Left lobe of liver (tissue), 2 donors: ENCODE measurements at regions not wholly inside any gene's neighbourhood (a gene's known extent, or its start where the extent isn't known, plus 50 kb on each side); places are given as distances from the start of the nearest gene placed in this dataset.

ENCODE experiments used
- ATAC-seq: fragments of 200-7000 bp; cut with Tn5 transposase; one replicate; pipeline ENCODE4 v1.9.1; 2020; ENCODE audit warnings: mild to moderate bottlenecking, moderate library complexity
- DNase-seq: peaks from one replicate; pipeline ENCODE4 v3.0.0-alpha.2; 2020; ENCODE audit warnings: low spot score
- donor health status: DM: no; HTN: no; CAD: no; lungs with moderate emphysema.
- donor health status: DM: no; HTN: yes; CAD: no.

- ATAC-seq, result no peak
These were observed 160.3 kb downstream of the TMEM18 start for GRCh38 chr2:516944-517343.

GRCh38 chr2:516131-516530 lies 161.1 kb downstream of the TMEM18 start:
- ATAC-seq (no peak), DNase-seq (no peak)

More at GRCh38 chr2:516944-517343, 160.3 kb downstream of the TMEM18 start:
- no peak for DNase-seq

DNA sequence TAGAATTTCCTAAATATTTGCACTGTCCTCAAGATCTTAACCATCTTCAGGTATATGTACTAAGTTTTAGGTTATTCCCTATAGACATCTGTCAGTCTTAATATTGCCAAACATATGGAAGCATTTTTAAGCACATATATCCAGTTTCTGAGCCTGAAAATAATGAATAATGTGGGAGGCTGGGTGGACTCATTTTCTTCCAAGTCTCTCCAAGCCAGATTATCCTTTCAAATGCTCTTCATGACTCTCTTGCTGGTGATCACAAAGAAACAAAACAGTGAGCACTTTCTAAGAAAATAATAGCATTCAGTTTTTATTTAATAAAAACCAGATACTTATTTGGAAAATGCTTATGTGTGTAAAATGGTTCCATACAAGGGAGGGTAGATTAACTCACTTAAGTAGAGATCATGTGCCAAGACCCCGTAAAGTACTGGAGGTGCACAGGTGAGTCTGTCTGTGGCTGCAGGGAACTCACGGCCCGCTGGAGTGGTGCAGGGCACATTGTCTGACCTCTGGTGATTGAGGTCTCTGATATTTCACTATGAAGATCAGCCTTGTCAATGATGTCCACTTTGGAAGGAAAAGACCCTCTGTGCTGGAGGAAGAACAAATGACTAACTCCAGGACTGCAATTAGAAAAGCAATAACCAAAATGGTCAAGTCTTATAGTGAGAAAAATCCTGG lies 161.6 kb downstream of the TMEM18 start:
- no peak for ATAC-seq
- no peak for DNase-seq

DNA sequence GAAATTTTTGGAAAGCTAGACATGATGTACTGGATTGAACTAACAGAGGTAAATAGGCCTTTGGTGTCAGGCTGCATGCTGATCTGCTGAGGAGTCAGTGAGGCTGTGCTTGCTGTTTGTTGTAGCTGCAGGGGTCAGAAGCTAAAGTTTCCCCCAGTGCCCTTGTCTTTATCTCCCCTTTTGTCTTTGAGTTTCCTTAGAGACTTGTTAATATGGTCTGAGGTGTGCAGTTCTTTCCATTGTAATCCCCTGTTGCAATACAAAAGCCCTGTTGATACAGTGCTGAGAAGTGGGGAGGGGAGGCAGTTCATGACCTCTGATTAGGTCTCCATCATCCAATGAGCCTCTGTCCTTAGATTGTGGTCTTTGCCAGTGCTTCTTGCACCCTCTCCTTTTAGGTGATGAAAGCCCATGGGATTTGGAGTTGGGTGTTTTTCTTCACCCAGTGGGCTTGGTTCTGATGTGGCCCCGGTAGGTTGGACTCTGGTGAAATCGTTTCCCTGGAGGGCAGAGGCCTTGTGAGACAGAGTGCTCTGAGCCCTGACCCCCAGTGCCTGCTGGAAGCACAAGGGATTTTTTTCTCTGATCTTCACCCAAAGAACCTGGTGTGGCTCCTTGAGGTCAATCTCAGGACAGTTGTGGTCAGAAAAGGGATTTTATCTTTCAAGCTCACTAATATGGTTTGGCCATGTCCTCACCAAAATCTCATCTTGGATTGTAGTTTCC lies 163.1 kb downstream of the TMEM18 start:
- ATAC-seq, result no peak
- DNase-seq, result no peak

GRCh38 chr2:510839-511238 lies 166.4 kb downstream of the TMEM18 start:
- ATAC-seq, result no peak

DNA sequence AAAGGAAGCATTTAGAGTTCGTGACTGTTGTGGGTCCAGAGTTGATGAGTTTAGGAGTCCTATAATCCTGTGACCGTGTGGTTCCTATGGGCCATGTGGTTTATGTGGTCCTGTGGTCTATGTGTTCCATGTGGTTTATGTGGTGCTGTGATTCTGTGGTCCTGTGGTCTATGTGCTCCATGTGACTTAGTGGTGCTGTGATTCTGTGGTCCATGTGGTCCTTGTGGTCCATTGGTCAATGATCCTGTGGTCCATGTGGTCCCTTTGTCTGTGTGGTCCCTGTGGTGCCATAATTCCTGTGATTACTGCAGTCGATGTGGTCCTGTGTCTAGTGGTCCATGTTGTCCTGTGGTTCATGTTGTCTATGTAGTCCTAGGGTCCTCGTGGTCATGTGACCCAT lies 167.3 kb downstream of the TMEM18 start:
- DNase-seq, result no peak
- ATAC-seq, result no peak

More at GRCh38 chr2:510839-511238, 166.4 kb downstream of the TMEM18 start:
- DNase-seq, result no peak

GRCh38 chr2:508121-508520 lies 169.1 kb downstream of the TMEM18 start:
- ATAC-seq (no peak), DNase-seq (no peak)

DNA sequence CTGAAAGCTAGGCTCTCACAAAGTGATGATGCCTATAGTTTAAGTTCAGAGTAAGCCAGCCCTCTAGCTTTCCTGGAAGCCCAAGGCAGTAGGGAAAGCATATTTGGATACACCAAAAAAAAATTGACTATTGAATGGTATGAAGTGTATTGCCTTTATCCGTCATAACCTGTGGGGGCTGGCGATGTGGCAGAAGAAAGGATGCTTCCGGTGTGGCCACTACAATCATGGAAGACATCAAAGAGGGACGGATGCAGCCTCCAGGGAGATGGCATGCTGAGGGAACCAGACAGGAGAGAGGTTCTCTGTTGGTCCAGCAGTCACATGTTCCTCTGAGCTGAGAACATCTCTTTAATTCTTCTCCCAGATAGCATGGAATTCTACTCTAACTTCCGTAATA lies 170.3 kb downstream of the TMEM18 start:
- ATAC-seq, result no peak
- no peak for DNase-seq

DNA sequence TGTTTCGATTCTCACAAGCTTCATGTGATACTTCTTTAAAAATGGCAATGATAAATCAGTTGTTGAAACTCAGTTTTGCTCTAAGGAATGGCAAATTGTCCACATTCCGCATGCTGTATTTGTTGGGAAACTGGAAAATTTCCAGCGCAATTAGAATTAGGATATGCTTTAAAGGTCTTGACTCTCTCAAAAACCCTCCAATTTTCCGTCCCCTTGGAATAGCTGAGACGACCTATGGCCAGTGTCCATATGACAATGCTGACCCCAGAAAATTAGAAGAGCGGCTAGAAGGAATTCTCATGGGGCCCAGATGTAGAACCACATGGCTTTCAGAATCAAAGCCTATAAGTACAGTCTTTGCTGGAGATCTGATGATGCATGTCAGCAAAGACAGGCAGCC lies 170.8 kb downstream of the TMEM18 start:
- ATAC-seq, result no peak
- DNase-seq, result no peak

- DNase-seq (no peak), ATAC-seq (no peak)
These were observed 171.3 kb downstream of the TMEM18 start for GRCh38 chr2:505941-506340.

DNA sequence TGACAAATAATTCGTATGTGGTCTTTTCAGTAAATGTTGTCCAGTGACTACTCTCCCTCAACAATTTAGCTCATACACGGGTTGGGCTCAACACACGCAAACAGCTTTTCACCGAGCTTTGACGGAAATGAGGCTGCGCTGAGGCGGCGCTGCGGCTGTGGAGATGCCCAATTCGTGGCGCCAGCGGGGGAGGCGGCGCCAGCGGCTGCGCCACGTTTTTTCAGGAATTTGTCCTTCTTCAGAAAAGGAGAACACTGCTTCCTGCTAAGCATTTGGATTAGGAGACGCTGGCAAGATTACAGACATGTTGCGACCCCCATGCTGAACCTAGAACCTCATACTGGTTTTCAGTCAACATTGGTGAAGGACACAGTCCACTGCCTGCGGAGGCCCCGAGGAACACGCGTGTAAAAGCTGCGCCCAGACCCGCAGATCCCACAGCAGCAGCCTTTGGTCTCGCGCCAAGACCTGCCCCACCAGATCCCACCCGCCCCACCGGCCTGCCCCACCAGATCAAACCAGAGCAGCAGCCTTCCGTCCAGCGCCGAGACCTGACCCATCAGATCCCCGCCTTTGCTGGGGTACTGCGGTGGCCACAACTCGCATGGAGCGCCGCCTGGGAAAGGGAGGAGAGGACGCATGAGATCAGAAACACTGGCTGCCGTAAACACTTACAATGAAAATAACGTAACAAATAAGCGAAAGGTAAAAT lies 173.8 kb downstream of the TMEM18 start:
- ATAC-seq, result no peak
- DNase-seq, result no peak

- DNase-seq (no peak), ATAC-seq (no peak)
These were observed 174.4 kb downstream of the TMEM18 start for GRCh38 chr2:502831-503230.

DNA sequence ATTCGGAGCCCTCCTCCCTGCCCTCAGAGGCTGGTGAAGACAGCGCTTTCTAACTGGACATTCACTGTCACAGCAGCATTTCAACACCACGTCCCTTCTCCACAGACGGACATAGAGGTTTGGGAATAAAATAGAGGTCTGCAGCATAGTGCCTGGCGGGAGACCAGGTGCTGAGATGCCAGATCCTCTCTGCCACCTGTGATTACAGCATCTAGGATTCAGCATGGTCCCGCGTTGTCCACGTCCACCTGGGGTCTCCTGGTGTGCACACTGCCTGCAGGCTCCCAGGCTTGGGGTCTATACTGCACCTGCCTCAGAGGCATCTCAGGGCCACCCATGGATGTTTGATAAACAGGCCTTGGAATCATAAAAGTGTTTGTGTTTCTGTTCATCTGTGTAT lies 175.5 kb downstream of the TMEM18 start:
- ATAC-seq (no peak), DNase-seq (no peak)

DNA sequence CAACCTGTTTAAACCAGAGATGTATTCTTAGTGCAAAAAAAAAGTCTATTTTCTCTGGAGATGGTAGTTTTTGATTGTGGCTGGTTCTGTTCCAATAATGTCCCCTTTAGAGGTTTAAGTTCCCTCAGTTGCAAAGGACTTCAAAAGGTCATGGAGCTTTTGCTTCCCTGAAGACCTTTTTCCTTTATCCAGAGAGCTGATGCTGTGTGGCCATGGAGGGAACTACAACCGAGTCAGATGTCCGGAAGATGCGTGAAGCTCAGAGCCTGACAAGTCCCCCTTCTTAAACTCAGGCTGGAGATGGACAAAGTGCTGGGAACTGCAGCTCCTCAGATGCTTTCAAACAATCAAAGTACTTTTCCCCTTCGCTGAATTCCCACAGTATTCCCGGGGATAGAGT lies 176.1 kb downstream of the TMEM18 start:
- DNase-seq, result no peak
- no peak for ATAC-seq

DNA sequence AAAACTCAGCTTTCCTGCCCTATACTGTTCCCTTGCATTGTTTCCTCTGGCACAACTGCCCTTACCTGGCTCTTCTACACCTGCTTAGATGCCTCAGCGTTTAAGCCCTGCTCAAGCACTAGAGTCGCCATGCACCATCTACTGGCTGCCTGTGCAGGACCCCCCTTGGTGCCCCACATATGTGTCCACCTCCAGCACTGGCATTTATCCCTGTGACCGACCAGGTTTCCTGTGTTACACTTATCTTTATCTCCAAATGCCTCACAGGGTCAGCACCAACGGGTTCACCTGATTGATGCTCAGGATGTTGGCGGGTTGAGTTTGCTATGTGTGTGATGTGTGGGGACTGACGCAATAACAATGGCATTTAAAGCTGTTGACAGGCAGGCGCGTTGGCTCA lies 177.5 kb downstream of the TMEM18 start:
- DNase-seq, result no peak
- ATAC-seq, result no peak

DNA sequence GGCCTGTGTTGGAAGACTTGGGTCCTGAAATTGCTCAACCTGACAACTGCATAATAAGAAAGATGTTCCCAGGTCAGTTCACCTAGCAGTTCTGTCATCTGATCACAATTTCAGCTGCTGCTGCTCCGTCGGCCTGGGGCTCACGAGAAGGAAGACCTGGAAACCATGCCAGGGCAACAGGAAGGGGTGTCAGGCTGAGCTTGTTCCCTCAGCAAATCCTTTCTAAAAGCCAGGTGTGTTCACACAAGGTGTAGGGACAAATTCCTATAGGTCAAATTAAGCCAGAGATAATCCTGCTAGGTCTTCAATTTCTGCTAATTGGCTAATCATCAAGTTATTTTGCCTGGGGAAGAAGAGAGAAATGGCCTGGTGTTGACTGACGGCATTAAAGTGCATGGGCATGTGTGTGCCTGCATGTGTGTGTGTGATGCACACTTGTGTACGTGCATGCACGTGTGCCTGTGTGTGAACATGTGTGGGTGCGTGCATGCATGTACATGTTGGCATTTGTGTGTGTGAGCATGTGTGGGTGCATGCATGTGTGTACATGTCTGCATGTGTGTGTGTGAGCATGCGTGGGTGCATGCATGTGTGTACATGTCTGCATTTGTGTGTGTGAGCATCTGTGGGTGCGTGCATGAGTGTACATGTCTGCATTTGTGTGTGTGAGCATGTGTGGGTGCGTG lies 178.6 kb downstream of the TMEM18 start:
- DNase-seq (no peak), ATAC-seq (no peak)

- no peak for DNase-seq
These were observed 179.3 kb downstream of the TMEM18 start for GRCh38 chr2:497770-498492.

DNA sequence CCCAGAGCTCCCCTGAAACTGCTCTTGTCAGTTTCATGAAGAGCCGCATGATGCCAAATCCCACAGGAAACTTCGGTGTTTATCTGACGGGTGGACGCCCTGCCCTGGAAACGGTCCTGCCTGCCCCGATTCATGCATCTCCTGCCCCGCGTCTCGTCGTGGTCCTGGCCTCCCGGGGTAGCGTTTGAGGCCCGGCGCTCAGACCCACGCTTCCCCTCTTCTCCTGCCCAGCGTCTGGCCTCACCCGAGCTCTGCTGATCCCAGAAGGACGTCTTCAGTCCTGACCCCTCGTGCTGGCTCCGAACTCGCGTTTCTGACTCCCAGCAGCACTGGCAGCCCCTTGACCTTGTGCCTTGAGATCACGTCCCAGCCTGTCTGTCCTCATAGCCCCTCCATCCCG lies 180.5 kb downstream of the TMEM18 start:
- DNase-seq, result no peak
- no peak for ATAC-seq

More at GRCh38 chr2:497770-498492, 179.3 kb downstream of the TMEM18 start:
- no peak for ATAC-seq

GRCh38 chr2:495745-496275 lies 181.4 kb downstream of the TMEM18 start:
- no peak for ATAC-seq
- DNase-seq, result no peak

- DNase-seq, result no peak
- ATAC-seq, result no peak
These were observed 182.4 kb downstream of the TMEM18 start for GRCh38 chr2:494853-495252.
